ENCODE measurements at regions not wholly inside any gene's neighbourhood (a gene's known extent, or its start where the extent isn't known, plus 50 kb on each side); places are given as distances from the start of the nearest gene placed in this dataset.

- DNase-seq: no peak
- Mint-ChIP-seq H3K27me3 (no peaks in the 10 kb centered on the region), H3K4me1 (ENCODE audit: low read depth) (no peaks in the 10 kb centered on the region), H3K9me3 (no peaks in the 10 kb centered on the region), H3K4me3 (no peak overlapping the region), H3K36me3 (ENCODE audit: low read depth) (no peaks in the 10 kb centered on the region), H3K27ac (no peak overlapping the region)
Observed at GRCh38 chr20:39651645-39652325, 689.6 kb downstream of the DHX35 start.

GRCh38 chr20:39646874-39647413 is 684.8 kb downstream of the DHX35 start:
- Mint-ChIP-seq H3K9me3 (no peaks in the 10 kb centered on the region), H3K27me3 (no peaks in the 10 kb centered on the region), H3K36me3 (ENCODE audit: low read depth) (no peaks in the 10 kb centered on the region), H3K27ac (no peak overlapping the region), H3K4me1 (ENCODE audit: low read depth) (no peaks in the 10 kb centered on the region), H3K4me3 (no peak overlapping the region)
- DNase-seq: no peak

GRCh38 chr20:39645131-39645530 is 683.0 kb downstream of the DHX35 start:
- Mint-ChIP-seq H3K36me3 (ENCODE audit: low read depth) (no peaks in the 10 kb centered on the region), H3K27me3 (no peaks in the 10 kb centered on the region), H3K27ac (no peak overlapping the region), H3K4me3 (no peak overlapping the region), H3K9me3 (no peaks in the 10 kb centered on the region), H3K4me1 (ENCODE audit: low read depth) (no peaks in the 10 kb centered on the region)
- DNase-seq: no peak

- H3K27ac Mint-ChIP-seq: no peak overlapping the region
- no peaks in the 10 kb centered on the region for H3K9me3 Mint-ChIP-seq
- H3K4me1 Mint-ChIP-seq (ENCODE audit: low read depth): no peaks in the 10 kb centered on the region
- no peak overlapping the region for H3K4me3 Mint-ChIP-seq
- H3K36me3 Mint-ChIP-seq (ENCODE audit: low read depth): no peaks in the 10 kb centered on the region
- no peak for DNase-seq
- no peaks in the 10 kb centered on the region for H3K27me3 Mint-ChIP-seq
Observed at GRCh38 chr20:39643292-39643691, 681.1 kb downstream of the DHX35 start.

GRCh38 chr20:39641423-39641822 is 679.3 kb downstream of the DHX35 start:
- DNase-seq: no peak
- Mint-ChIP-seq H3K36me3 (ENCODE audit: low read depth) (no peaks in the 10 kb centered on the region), H3K9me3 (no peaks in the 10 kb centered on the region), H3K27ac (no peak overlapping the region), H3K4me1 (ENCODE audit: low read depth) (no peaks in the 10 kb centered on the region), H3K27me3 (no peaks in the 10 kb centered on the region), H3K4me3 (no peak overlapping the region)

- H3K27ac Mint-ChIP-seq: no peak overlapping the region
- DNase-seq: no peak
- H3K4me1 Mint-ChIP-seq (ENCODE audit: low read depth): no peaks in the 10 kb centered on the region
- H3K4me3 Mint-ChIP-seq: no peak overlapping the region
- H3K36me3 Mint-ChIP-seq (ENCODE audit: low read depth): no peaks in the 10 kb centered on the region
- H3K27me3 Mint-ChIP-seq: no peaks in the 10 kb centered on the region
- no peaks in the 10 kb centered on the region for H3K9me3 Mint-ChIP-seq
Observed at GRCh38 chr20:39640147-39640546, 678.0 kb downstream of the DHX35 start.

- Mint-ChIP-seq H3K27ac (no peak overlapping the region), H3K9me3 (no peaks in the 10 kb centered on the region), H3K4me1 (ENCODE audit: low read depth) (no peaks in the 10 kb centered on the region), H3K4me3 (no peak overlapping the region), H3K36me3 (ENCODE audit: low read depth) (no peaks in the 10 kb centered on the region), H3K27me3 (no peaks in the 10 kb centered on the region)
- no peak for DNase-seq
Observed at GRCh38 chr20:39638731-39639130, 676.6 kb downstream of the DHX35 start.

- Mint-ChIP-seq H3K4me3 (no peak overlapping the region), H3K27me3 (no peaks in the 10 kb centered on the region), H3K27ac (no peak overlapping the region), H3K4me1 (ENCODE audit: low read depth) (no peaks in the 10 kb centered on the region), H3K9me3 (no peaks in the 10 kb centered on the region), H3K36me3 (ENCODE audit: low read depth) (no peaks in the 10 kb centered on the region)
- no peak for DNase-seq
Observed at GRCh38 chr20:39633689-39634088, 671.5 kb downstream of the DHX35 start.

GRCh38 chr20:39632757-39633156 is 670.6 kb downstream of the DHX35 start:
- no peaks in the 10 kb centered on the region for H3K27me3 Mint-ChIP-seq
- no peak overlapping the region for H3K27ac Mint-ChIP-seq
- H3K4me3 Mint-ChIP-seq: no peak overlapping the region
- H3K4me1 Mint-ChIP-seq (ENCODE audit: low read depth): no peaks in the 10 kb centered on the region
- no peaks in the 10 kb centered on the region for H3K36me3 Mint-ChIP-seq (ENCODE audit: low read depth)
- H3K9me3 Mint-ChIP-seq: no peaks in the 10 kb centered on the region
- no peak for DNase-seq

GRCh38 chr20:39632176-39632575 is 670.0 kb downstream of the DHX35 start:
- Mint-ChIP-seq H3K27me3 (no peaks in the 10 kb centered on the region), H3K4me3 (no peak overlapping the region)
- DNase-seq: no peak

GRCh38 chr20:39631557-39631956 is 669.4 kb downstream of the DHX35 start:
- H3K36me3 Mint-ChIP-seq (ENCODE audit: low read depth): no peaks in the 10 kb centered on the region
- H3K27me3 Mint-ChIP-seq: no peaks in the 10 kb centered on the region
- H3K4me1 Mint-ChIP-seq (ENCODE audit: low read depth): no peaks in the 10 kb centered on the region
- H3K4me3 Mint-ChIP-seq: no peak overlapping the region
- no peaks in the 10 kb centered on the region for H3K9me3 Mint-ChIP-seq
- H3K27ac Mint-ChIP-seq: no peak overlapping the region
- no peak for DNase-seq

More at GRCh38 chr20:39632176-39632575, 670.0 kb downstream of the DHX35 start:
- H3K27ac Mint-ChIP-seq: no peak overlapping the region
- H3K36me3 Mint-ChIP-seq (ENCODE audit: low read depth): no peaks in the 10 kb centered on the region
- H3K4me1 Mint-ChIP-seq (ENCODE audit: low read depth): no peaks in the 10 kb centered on the region
- H3K9me3 Mint-ChIP-seq: no peaks in the 10 kb centered on the region

- Mint-ChIP-seq H3K9me3 (no peaks in the 10 kb centered on the region), H3K36me3 (ENCODE audit: low read depth) (no peaks in the 10 kb centered on the region), H3K4me3 (no peak overlapping the region), H3K27ac (no peak overlapping the region), H3K4me1 (ENCODE audit: low read depth) (no peaks in the 10 kb centered on the region), H3K27me3 (no peaks in the 10 kb centered on the region)
- no peak for DNase-seq
Observed at GRCh38 chr20:39630215-39630908, 668.2 kb downstream of the DHX35 start.

- no peaks in the 10 kb centered on the region for H3K9me3 Mint-ChIP-seq
- no peak overlapping the region for H3K4me3 Mint-ChIP-seq
- no peak for DNase-seq
- no peak overlapping the region for H3K27ac Mint-ChIP-seq
- H3K27me3 Mint-ChIP-seq: no peaks in the 10 kb centered on the region
- no peaks in the 10 kb centered on the region for H3K4me1 Mint-ChIP-seq (ENCODE audit: low read depth)
- no peaks in the 10 kb centered on the region for H3K36me3 Mint-ChIP-seq (ENCODE audit: low read depth)
Observed at GRCh38 chr20:39627765-39628164, 665.6 kb downstream of the DHX35 start.

- Mint-ChIP-seq H3K36me3 (ENCODE audit: low read depth) (no peaks in the 10 kb centered on the region), H3K27me3 (no peaks in the 10 kb centered on the region), H3K9me3 (no peaks in the 10 kb centered on the region), H3K4me1 (ENCODE audit: low read depth) (no peaks in the 10 kb centered on the region), H3K27ac (no peak overlapping the region), H3K4me3 (no peak overlapping the region)
- no peak for DNase-seq
Observed at GRCh38 chr20:39624316-39624715, 662.2 kb downstream of the DHX35 start.

GRCh38 chr20:39623584-39624234 is 661.6 kb downstream of the DHX35 start:
- H3K9me3 Mint-ChIP-seq: no peaks in the 10 kb centered on the region

More at GRCh38 chr20:39623584-39624234, 661.6 kb downstream of the DHX35 start:
- H3K27me3 Mint-ChIP-seq: no peaks in the 10 kb centered on the region
- H3K36me3 Mint-ChIP-seq (ENCODE audit: low read depth): no peaks in the 10 kb centered on the region
- DNase-seq: no peak
- no peak overlapping the region for H3K27ac Mint-ChIP-seq
- H3K4me3 Mint-ChIP-seq: no peak overlapping the region
- no peaks in the 10 kb centered on the region for H3K4me1 Mint-ChIP-seq (ENCODE audit: low read depth)
